ENCODE measurements at regions not wholly inside any gene's neighbourhood (a gene's known extent, or its start where the extent isn't known, plus 50 kb on each side); places are given as distances from the start of the nearest gene placed in this dataset.

DNA sequence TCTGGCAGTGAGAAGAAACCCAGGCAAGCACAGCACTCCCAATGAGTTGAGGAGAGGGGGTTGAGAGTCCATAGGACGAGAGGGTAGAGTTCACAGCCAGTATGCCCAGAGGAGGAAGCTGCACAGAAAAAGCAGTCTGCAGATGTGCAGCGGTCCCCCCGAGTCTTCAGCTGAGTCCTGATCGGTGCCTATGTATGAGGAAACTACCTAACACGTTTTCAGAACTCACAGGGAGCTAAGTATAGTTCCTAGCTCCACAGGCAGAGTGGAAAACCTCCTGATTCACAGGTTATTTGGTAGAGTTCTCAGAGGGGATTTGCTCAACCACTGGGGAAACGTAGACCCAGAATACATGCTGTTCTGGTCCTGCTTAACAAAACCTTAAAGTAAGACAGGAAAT is 271.3 kb upstream of the CNTNAP2 start:
- intact Hi-C loops (cut with micrococcal nuclease), result no loop called here

GRCh38 chr7:145839814-145840213 is 276.8 kb upstream of the CNTNAP2 start:
- H3K36me3 Mint-ChIP-seq, result peaks cover 18% of the 10 kb centered on the region
- Histone ChIP-seq H3K27ac (ENCODE audit: low read length) (no peak overlapping the region), H3K27me3 (ENCODE audit: control insufficient read depth, insufficient read depth, low read length) (no peaks in the 10 kb centered on the region), H3K9me3 (ENCODE audit: control insufficient read depth, insufficient read depth, low read length) (peaks cover 14% of the 10 kb centered on the region), H3K4me3 (ENCODE audit: low read length) (no peak overlapping the region), H3K4me1 (ENCODE audit: control insufficient read depth, insufficient read depth, low read length) (no peaks in the 10 kb centered on the region), H3K36me3 (ENCODE audit: control insufficient read depth, insufficient read depth, low read length) (no peaks in the 10 kb centered on the region)
- H3K9me3 Mint-ChIP-seq, result peaks cover 28 to 34% of the 10 kb centered on the region in 2 donors
- no peaks in the 10 kb centered on the region for H3K4me1 Mint-ChIP-seq
- no peak overlapping the region for H3K4me3 Mint-ChIP-seq
- intact Hi-C loops (cut with micrococcal nuclease), result no loop called here
- no peaks in the 10 kb centered on the region for H3K27me3 Mint-ChIP-seq (ENCODE audit: low read depth in 2 of 2)
- TF ChIP-seq, protein P1, sequence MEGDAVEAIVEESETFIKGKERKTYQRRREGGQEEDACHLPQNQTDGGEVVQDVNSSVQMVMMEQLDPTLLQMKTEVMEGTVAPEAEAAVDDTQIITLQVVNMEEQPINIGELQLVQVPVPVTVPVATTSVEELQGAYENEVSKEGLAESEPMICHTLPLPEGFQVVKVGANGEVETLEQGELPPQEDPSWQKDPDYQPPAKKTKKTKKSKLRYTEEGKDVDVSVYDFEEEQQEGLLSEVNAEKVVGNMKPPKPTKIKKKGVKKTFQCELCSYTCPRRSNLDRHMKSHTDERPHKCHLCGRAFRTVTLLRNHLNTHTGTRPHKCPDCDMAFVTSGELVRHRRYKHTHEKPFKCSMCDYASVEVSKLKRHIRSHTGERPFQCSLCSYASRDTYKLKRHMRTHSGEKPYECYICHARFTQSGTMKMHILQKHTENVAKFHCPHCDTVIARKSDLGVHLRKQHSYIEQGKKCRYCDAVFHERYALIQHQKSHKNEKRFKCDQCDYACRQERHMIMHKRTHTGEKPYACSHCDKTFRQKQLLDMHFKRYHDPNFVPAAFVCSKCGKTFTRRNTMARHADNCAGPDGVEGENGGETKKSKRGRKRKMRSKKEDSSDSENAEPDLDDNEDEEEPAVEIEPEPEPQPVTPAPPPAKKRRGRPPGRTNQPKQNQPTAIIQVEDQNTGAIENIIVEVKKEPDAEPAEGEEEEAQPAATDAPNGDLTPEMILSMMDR (IDR thresholded peaks at IDR 0.05), result no peak
- ATAC-seq, result no peak
- no peak for DNase-seq
- no CpG with 5 or more reads among the region's 1 CpG for WGBS (ENCODE audit: insufficient coverage)
- no peak overlapping the region for H3K27ac Mint-ChIP-seq

More for the DNA sequence above, 271.3 kb upstream of the CNTNAP2 start:
- DNase-seq (no peak), ATAC-seq (no peak)
- Mint-ChIP-seq H3K4me3 (no peak overlapping the region), H3K36me3 (no peaks in the 10 kb centered on the region), H3K4me1 (no peaks in the 10 kb centered on the region), H3K9me3 (peaks cover 16 to 30% of the 10 kb centered on the region in 2 donors), H3K27me3 (ENCODE audit: low read depth in 2 of 2) (no peaks in the 10 kb centered on the region), H3K27ac (no peak overlapping the region)
- Histone ChIP-seq H3K27me3 (ENCODE audit: control insufficient read depth, insufficient read depth, low read length) (no peaks in the 10 kb centered on the region), H3K4me3 (ENCODE audit: low read length) (no peak overlapping the region), H3K36me3 (ENCODE audit: control insufficient read depth, insufficient read depth, low read length) (no peaks in the 10 kb centered on the region), H3K9me3 (ENCODE audit: control insufficient read depth, insufficient read depth, low read length) (peaks cover 21% of the 10 kb centered on the region), H3K27ac (ENCODE audit: low read length) (no peak overlapping the region), H3K4me1 (ENCODE audit: control insufficient read depth, insufficient read depth, low read length) (no peaks in the 10 kb centered on the region)
- 66% methylated on average over 6 of the region's 6 CpGs for WGBS (ENCODE audit: insufficient coverage)
- TF ChIP-seq, protein P1 (IDR thresholded peaks at IDR 0.05), result no peak

GRCh38 chr7:145831616-145832206 is 284.9 kb upstream of the CNTNAP2 start:
- no peaks in the 10 kb centered on the region for H3K4me1 ChIP-seq (ENCODE audit: control insufficient read depth, insufficient read depth, low read length)
- TF ChIP-seq, protein P1 (IDR thresholded peaks at IDR 0.05), result no peak
- ATAC-seq (no peak), DNase-seq (no peak)
- WGBS (ENCODE audit: insufficient coverage), result 79% methylated on average over 4 of the region's 4 CpGs
- Mint-ChIP-seq H3K27me3 (ENCODE audit: low read depth in 2 of 2) (no peaks in the 10 kb centered on the region), H3K36me3 (peaks cover 14% of the 10 kb centered on the region), H3K9me3 (peaks cover 17 to 26% of the 10 kb centered on the region in 2 donors), H3K4me1 (no peaks in the 10 kb centered on the region), H3K4me3 (no peak overlapping the region), H3K27ac (no peak overlapping the region)
- no peak overlapping the region for H3K4me3 ChIP-seq (ENCODE audit: low read length)
- H3K27ac ChIP-seq (ENCODE audit: low read length), result no peak overlapping the region
- H3K9me3 ChIP-seq (ENCODE audit: control insufficient read depth, insufficient read depth, low read length), result no peaks in the 10 kb centered on the region
- H3K27me3 ChIP-seq (ENCODE audit: control insufficient read depth, insufficient read depth, low read length), result no peaks in the 10 kb centered on the region
- intact Hi-C loops (cut with micrococcal nuclease), result no loop called here
- H3K36me3 ChIP-seq (ENCODE audit: control insufficient read depth, insufficient read depth, low read length), result no peaks in the 10 kb centered on the region

- Histone ChIP-seq H3K4me3 (ENCODE audit: low read length) (no peak overlapping the region), H3K4me1 (ENCODE audit: control insufficient read depth, insufficient read depth, low read length) (no peaks in the 10 kb centered on the region), H3K27ac (ENCODE audit: low read length) (no peak overlapping the region), H3K36me3 (ENCODE audit: control insufficient read depth, insufficient read depth, low read length) (no peaks in the 10 kb centered on the region), H3K27me3 (ENCODE audit: control insufficient read depth, insufficient read depth, low read length) (no peaks in the 10 kb centered on the region), H3K9me3 (ENCODE audit: control insufficient read depth, insufficient read depth, low read length) (peaks cover 9% of the 10 kb centered on the region)
- WGBS (ENCODE audit: insufficient coverage), result 88% methylated on average over 7 of the region's 8 CpGs
- no peaks in the 10 kb centered on the region for H3K4me1 Mint-ChIP-seq
- H3K9me3 Mint-ChIP-seq, result peaks cover 8 to 15% of the 10 kb centered on the region in 2 donors
- ATAC-seq, result no peak
- H3K27me3 Mint-ChIP-seq (ENCODE audit: low read depth in 2 of 2), result no peaks in the 10 kb centered on the region
- H3K36me3 Mint-ChIP-seq, result peaks cover 20% of the 10 kb centered on the region
- H3K4me3 Mint-ChIP-seq, result no peak overlapping the region
- H3K27ac Mint-ChIP-seq, result no peak overlapping the region
- intact Hi-C loops (cut with micrococcal nuclease), result no loop called here
- TF ChIP-seq, protein P1 (IDR thresholded peaks at IDR 0.05), result no peak
- DNase-seq, result no peak
These were observed 298.9 kb upstream of the CNTNAP2 start for GRCh38 chr7:145817687-145818086.
